IPS-18c (cell line): ENCODE measurements at regions not wholly inside any gene's neighbourhood (a gene's known extent, or its start where the extent isn't known, plus 50 kb on each side); places are given as distances from the start of the nearest gene placed in this dataset.
"Not testable (repeated sequence)": the region's sequence is repeated elsewhere in the genome, so short reads cannot be mapped to it uniquely, and the experiment has no call there.

Experiments used
- H3K4me3 ChIP-seq: 2 replicates; pipeline ENCODE4 v1.7.0; 2013; ENCODE audit warnings: low read depth, mild to moderate bottlenecking, low read length, moderate library complexity; ENCODE audit not compliant: insufficient read depth
- H3K9me3 ChIP-seq: one replicate; pipeline ENCODE4 v1.6.1; 2013; ENCODE audit warnings: mild to moderate bottlenecking, low read length, moderate library complexity; ENCODE audit not compliant: control insufficient read depth, insufficient read depth

DNA sequence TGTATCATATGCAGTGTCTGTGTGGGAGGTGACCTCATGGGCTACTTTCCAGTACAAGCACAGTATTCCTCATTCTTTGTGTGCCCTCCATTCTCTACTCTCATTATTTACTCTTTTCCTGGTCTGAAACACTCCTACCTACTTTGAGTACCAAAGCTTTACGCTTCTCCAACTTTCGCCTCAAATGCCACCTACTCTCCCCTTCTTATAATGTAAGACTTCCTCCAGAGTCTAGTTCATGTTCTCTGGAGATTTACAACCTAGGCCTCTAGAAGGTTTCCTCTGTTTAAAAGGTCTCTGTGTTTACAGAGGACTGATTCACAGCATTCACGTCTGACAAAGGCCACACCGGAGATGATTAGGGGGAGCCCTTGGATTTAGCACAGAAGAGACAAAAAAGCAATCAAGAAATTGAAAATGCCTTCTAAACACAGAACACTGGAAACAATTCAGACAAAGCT, 302.0 kb downstream of the KLF12 start:
- Histone ChIP-seq H3K4me3 (no peak overlapping the region), H3K9me3 (no peaks in the 10 kb centered on the region)

- no peaks in the 10 kb centered on the region for H3K9me3 ChIP-seq
- H3K4me3 ChIP-seq, result no peak overlapping the region
These were observed 304.8 kb downstream of the KLF12 start for GRCh38 chr13:73829416-73829815.

DNA sequence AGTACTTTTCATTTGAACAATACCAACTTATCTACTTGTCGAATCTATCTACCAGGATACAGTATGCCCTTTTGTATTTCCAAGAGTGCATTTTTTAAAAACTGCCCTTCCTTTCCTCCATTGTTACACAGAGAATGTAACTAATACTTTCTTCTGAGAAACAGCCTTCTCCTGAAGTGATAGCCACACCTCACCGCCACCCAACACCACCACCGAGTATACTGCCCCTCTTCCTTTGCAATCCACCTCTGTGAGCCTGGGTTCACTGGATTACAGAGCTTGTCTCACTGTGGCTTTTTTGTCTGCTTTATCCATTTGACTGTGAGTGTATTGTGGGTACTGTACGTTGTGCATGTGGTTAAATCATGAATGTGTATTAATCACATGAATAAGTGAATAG, 305.4 kb downstream of the KLF12 start:
- no peaks in the 10 kb centered on the region for H3K9me3 ChIP-seq
- H3K4me3 ChIP-seq, result no peak overlapping the region

GRCh38 chr13:73827434-73827833, 306.8 kb downstream of the KLF12 start:
- no peaks in the 10 kb centered on the region for H3K9me3 ChIP-seq
- H3K4me3 ChIP-seq, result no peak overlapping the region

DNA sequence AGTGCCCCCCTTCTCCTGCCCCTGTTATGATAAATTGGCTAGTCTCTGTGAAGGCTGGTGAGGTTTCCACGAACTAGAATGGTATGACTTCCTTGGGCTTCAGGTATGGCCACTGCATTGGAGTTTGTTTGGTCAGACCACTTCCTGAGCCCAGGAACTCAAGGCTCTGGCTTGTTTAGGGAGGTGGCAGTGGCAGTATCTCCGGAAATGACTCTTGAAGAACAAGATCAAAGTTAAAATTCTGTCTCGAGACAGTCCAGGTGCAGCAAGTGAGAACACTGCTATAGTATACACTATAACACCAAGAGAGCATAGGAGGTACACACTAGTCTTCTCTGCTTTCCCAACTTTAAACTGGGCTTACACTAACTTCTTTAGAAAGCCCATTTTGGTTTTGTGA, 309.1 kb downstream of the KLF12 start:
- H3K9me3 ChIP-seq, result no peaks in the 10 kb centered on the region
- H3K4me3 ChIP-seq, result no peak overlapping the region

DNA sequence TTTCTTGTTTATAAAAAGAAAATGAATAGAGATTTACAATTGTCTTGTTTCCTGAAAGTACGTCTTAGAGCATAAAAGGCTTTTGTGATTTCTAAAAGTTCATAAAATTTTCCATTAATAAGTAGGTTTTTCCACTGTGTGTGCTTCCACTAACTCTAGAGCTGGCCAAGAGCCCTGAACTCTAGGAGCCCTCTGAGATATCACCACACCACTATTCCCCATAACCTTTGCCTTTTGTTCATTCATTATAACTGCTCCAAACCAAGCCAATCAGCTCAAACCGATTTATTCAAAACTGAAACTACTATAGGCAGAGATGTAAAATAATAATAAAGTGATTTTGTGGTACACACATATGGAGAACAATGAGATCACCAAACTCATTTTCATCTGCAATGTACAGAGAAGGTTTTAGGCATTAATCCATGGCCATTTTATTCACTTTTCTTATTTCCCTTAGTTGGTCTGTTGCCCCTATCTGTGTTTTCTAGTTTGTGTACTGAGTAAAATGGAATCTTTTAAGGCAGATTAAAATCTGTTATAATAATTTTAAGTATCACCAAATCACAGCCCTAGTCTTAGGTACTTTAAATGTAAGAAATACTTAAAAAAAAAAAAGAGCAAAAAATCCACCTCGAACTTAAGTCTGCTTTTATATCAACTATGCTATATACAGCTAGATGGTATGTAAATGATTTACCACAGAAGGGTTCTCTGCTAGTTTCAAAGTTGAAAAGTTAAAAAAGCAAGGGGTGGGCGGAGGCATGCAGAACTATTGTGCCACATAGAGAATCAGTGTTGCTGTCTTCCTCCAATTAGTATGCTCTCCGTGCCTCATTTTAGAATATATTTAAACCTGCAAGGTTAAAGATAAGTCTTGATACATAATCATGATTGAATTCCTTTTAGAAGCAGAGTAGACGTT, 311.3 kb downstream of the KLF12 start:
- no peak overlapping the region for H3K4me3 ChIP-seq
- no peaks in the 10 kb centered on the region for H3K9me3 ChIP-seq

- Histone ChIP-seq H3K9me3 (no peaks in the 10 kb centered on the region), H3K4me3 (no peak overlapping the region)
These were observed 313.5 kb downstream of the KLF12 start for GRCh38 chr13:73820688-73821087.

DNA sequence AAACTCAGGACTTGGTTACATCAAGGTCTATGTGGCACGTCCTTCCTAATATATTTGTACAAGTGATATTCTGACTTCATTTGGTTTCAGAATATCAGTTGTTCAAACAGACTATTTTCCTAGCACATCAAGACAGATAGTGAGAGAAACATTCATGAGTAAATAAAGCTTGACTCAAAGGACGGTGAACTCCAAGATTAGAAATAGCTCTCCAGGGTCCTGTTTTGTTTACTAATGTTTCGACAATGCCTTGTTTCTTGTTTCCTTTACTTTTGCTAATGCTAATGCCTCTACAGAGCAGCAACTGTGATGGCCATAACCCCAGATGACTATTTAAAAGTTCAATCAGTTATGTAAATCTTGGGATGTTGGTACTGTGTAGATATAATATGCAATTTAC, 313.9 kb downstream of the KLF12 start:
- H3K9me3 ChIP-seq, result no peaks in the 10 kb centered on the region
- no peak overlapping the region for H3K4me3 ChIP-seq

GRCh38 chr13:73819711-73820110, 314.5 kb downstream of the KLF12 start:
- no peak overlapping the region for H3K4me3 ChIP-seq
- H3K9me3 ChIP-seq, result no peaks in the 10 kb centered on the region

DNA sequence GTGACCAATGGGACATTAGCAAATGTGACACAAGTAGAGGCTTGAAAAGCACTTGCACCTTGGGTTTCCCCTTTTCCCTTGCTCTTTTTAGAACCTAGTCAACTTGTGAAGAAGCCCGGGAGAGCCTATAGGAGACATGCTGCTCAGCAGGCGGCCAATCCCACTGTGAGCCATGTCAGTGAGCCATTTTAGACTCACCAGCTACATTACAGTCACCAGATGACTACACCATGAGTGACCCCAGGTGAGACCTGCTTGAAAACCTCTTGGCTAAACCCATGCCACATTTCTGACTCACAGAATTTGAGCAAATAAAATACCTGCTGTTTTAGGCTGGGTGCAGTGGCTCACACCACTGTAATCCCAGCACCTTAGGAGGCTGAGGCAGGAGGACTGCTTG, 317.5 kb downstream of the KLF12 start:
- no peak overlapping the region for H3K4me3 ChIP-seq
- no peaks in the 10 kb centered on the region for H3K9me3 ChIP-seq

- no peak overlapping the region for H3K4me3 ChIP-seq
- no peaks in the 10 kb centered on the region for H3K9me3 ChIP-seq
These were observed 318.4 kb downstream of the KLF12 start for GRCh38 chr13:73815796-73816195.

GRCh38 chr13:73810647-73811046, 323.6 kb downstream of the KLF12 start:
- Histone ChIP-seq H3K9me3 (no peaks in the 10 kb centered on the region), H3K4me3 (no peak overlapping the region)

- no peak overlapping the region for H3K4me3 ChIP-seq
- H3K9me3 ChIP-seq, result no peaks in the 10 kb centered on the region
These were observed 324.6 kb downstream of the KLF12 start for GRCh38 chr13:73809561-73809960.

DNA sequence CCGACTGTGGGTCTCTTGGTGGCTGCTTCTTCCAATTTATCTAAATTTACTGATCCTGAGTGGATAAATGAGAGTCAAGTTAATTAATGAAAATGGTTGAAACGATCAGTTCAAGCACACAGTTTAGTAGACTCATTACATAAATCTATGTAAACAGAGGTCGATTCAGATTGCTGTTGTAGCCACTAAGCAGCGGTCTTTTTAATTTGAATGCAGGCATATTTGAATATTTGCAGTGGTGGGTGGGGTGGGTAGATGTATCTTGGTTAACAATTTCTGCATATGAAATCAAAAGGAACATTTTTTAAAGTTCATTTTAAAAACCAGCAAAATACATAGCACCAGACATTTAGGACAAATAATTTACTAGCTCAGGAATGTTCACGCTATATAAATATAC, 325.9 kb downstream of the KLF12 start:
- Histone ChIP-seq H3K9me3 (no peaks in the 10 kb centered on the region), H3K4me3 (no peak overlapping the region)

GRCh38 chr13:73805326-73805958, 328.8 kb downstream of the KLF12 start:
- not testable (repeated sequence) for H3K4me3 ChIP-seq, H3K9me3 ChIP-seq

DNA sequence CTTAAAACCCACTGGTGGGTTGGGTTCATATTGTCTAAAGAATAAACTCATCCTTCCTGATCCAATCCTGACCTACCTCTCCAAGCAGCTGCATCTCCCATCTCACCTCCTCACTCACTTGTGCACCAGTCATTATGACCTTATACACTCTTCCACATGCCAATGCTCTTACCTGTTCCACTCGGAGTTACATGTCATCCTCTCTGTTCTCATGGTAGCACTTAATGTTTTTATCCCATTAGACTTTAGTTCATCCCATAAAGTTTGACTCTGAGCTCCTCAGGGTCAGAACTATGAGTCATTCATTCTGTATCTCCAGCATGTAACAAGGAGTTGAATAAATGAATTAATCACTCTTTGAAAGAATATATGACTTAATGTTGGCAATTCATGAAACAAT, 330.2 kb downstream of the KLF12 start:
- no peaks in the 10 kb centered on the region for H3K9me3 ChIP-seq
- H3K4me3 ChIP-seq, result no peak overlapping the region

DNA sequence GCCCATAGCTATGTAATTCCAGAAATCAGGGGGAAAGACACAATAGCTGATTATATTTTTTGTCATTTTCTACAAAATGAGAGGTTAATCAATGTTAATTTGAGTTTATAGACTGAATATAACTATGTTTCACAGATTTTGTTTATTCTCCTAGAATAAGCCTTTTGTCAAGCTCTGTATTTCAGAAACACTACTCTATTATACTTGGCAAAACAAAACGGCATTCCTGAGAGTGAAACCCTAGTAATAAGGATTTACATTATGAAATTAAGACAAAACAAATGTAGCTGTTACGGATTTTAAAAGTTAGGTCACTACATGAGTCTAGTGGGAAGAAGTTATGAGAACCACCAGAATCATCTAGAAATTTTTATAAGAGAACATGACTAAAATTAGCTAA, 334.2 kb downstream of the KLF12 start:
- Histone ChIP-seq H3K4me3 (no peak overlapping the region), H3K9me3 (no peaks in the 10 kb centered on the region)

DNA sequence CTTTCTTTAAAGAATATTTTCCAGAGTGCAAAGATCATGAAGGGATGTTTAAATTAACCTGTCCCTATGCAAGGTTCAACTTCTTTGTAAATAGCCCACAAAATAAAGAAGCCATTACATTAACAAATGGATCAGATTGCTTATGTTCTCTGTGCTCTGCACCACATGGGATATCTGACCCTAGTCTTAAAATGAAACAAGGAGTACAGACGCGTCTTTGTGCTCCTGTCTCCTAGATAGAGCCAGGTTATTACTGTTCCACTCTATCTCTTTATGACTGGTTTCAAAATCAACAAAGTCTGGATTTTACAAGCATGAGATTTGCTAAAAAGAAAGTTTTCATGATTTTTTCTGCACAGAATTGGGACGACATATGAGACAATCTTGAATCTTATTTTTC, 339.4 kb downstream of the KLF12 start:
- H3K4me3 ChIP-seq, result no peak overlapping the region
- no peaks in the 10 kb centered on the region for H3K9me3 ChIP-seq
